H9 (cell line): ENCODE measurements at regions not wholly inside any gene's neighbourhood (a gene's known extent, or its start where the extent isn't known, plus 50 kb on each side); places are given as distances from the start of the nearest gene placed in this dataset.

Experiments used
- DNase-seq: peaks from one replicate; pipeline ENCODE4 v3.0.0-alpha.2; 2017
- H2AFZ ChIP-seq: one replicate; pipeline ENCODE4 v1.6.1; 2013; ENCODE audit warnings: mild to moderate bottlenecking, low read length, control low read depth, moderate library complexity
- H2AK5ac ChIP-seq: 2 replicates; pipeline ENCODE4 v1.6.1; 2013; ENCODE audit warnings: low read length, control low read depth, mixed read lengths; ENCODE audit not compliant: insufficient read length
- H2BK120ac ChIP-seq: one replicate; pipeline ENCODE4 v1.6.1; 2013; ENCODE audit warnings: low read depth, mild to moderate bottlenecking, low read length, control low read depth, inconsistent platforms; ENCODE audit not compliant: poor library complexity, severe bottlenecking
- H2BK12ac ChIP-seq: 2 replicates; pipeline ENCODE4 v1.6.1; 2013; ENCODE audit warnings: low read length, control low read depth, mixed read lengths, low read depth; ENCODE audit not compliant: insufficient read length
- H2BK15ac ChIP-seq: 2 replicates; pipeline ENCODE4 v1.6.1; 2013; ENCODE audit warnings: low read depth, low read length, control low read depth
- H2BK20ac ChIP-seq: one replicate; pipeline ENCODE4 v1.6.1; 2013; ENCODE audit warnings: low read depth, mild to moderate bottlenecking, low read length, control low read depth, inconsistent platforms; ENCODE audit not compliant: poor library complexity, severe bottlenecking
- H2BK5ac ChIP-seq: 2 replicates; pipeline ENCODE4 v1.6.1; 2013; ENCODE audit warnings: low read length, control low read depth, mixed read lengths; ENCODE audit not compliant: insufficient read length
- H3K14ac ChIP-seq: 2 replicates; pipeline ENCODE4 v1.6.1; 2013; ENCODE audit warnings: low read length, control low read depth; ENCODE audit not compliant: insufficient read depth
- H3K18ac ChIP-seq: 2 replicates; pipeline ENCODE4 v1.6.1; 2013; ENCODE audit warnings: low read depth, mild to moderate bottlenecking, mixed read lengths, low read length, control low read depth; ENCODE audit not compliant: insufficient read length
- H3K23ac ChIP-seq: 2 replicates; pipeline ENCODE4 v1.6.1; 2013; ENCODE audit warnings: low read length, control low read depth, mixed read lengths, low read depth; ENCODE audit not compliant: insufficient read length
- H3K23me2 ChIP-seq: 2 replicates; pipeline ENCODE4 v1.6.1; 2013; ENCODE audit warnings: low read depth, mild to moderate bottlenecking, mixed read lengths, low read length, control low read depth; ENCODE audit not compliant: insufficient read length, poor library complexity, severe bottlenecking
- H3K27ac ChIP-seq: 2 replicates; pipeline ENCODE4 v1.5.1; 2013; ENCODE audit warnings: low read length, control low read depth, mixed read lengths, low read depth; ENCODE audit not compliant: insufficient read length
- H3K27me3 ChIP-seq: 2 replicates; pipeline ENCODE4 v1.6.1; 2013; ENCODE audit warnings: low read length, control low read depth, inconsistent platforms; ENCODE audit not compliant: insufficient read depth
- H3K4ac ChIP-seq: 2 replicates; pipeline ENCODE4 v1.6.1; 2013; ENCODE audit warnings: low read depth, mild to moderate bottlenecking, control low read depth, inconsistent platforms, low read length, moderate library complexity
- H3K4me1 ChIP-seq: 2 replicates; pipeline ENCODE4 v1.6.1; 2013; ENCODE audit warnings: low read length, control low read depth, inconsistent platforms; ENCODE audit not compliant: insufficient read depth
- H3K4me2 ChIP-seq: 2 replicates; pipeline ENCODE4 v1.6.1; 2013; ENCODE audit warnings: low read length, control low read depth, mixed read lengths; ENCODE audit not compliant: insufficient read length, insufficient read depth
- H3K56ac ChIP-seq: 2 replicates; pipeline ENCODE4 v1.6.1; 2013; ENCODE audit warnings: low read depth, mild to moderate bottlenecking, mixed read lengths, low read length, control low read depth; ENCODE audit not compliant: insufficient read length
- H3K79me1 ChIP-seq: 2 replicates; pipeline ENCODE4 v1.6.1; 2013; ENCODE audit warnings: low read depth, mild to moderate bottlenecking, moderate library complexity, low read length, control low read depth, inconsistent platforms; ENCODE audit not compliant: insufficient read depth, poor library complexity, severe bottlenecking
- H3K79me2 ChIP-seq: 2 replicates; pipeline ENCODE4 v1.6.1; 2013; ENCODE audit warnings: low read length, control low read depth, inconsistent platforms; ENCODE audit not compliant: insufficient read depth
- H3K9ac ChIP-seq: 2 replicates; pipeline ENCODE4 v1.6.1; 2013; ENCODE audit warnings: low read length, control low read depth, mixed read lengths; ENCODE audit not compliant: insufficient read length; ENCODE audit errors: extremely low read depth
- H3K9me3 ChIP-seq: one replicate; pipeline ENCODE4 v1.6.1; 2013; ENCODE audit warnings: low read depth, low read length, inconsistent platforms; ENCODE audit not compliant: control insufficient read depth
- H3T11ph ChIP-seq: one replicate; pipeline ENCODE4 v1.6.1; 2013; ENCODE audit warnings: mild to moderate bottlenecking, low read length, control low read depth, inconsistent platforms
- H4K20me1 ChIP-seq: one replicate; pipeline ENCODE4 v1.6.1; 2013; ENCODE audit not compliant: control insufficient read depth, insufficient read length, insufficient read depth
- H4K5ac ChIP-seq: 2 replicates; pipeline ENCODE4 v1.6.1; 2013; ENCODE audit warnings: low read depth, mild to moderate bottlenecking, mixed read lengths, low read length, control low read depth; ENCODE audit not compliant: insufficient read length
- H4K8ac ChIP-seq: replicated peaks from 2 replicates; pipeline ENCODE4 v1.6.1; 2013; ENCODE audit warnings: low read length, control low read depth, mixed read lengths, low read depth; ENCODE audit not compliant: insufficient read length
- H4K91ac ChIP-seq: 2 replicates; pipeline ENCODE4 v1.6.1; 2013; ENCODE audit warnings: low read depth, mild to moderate bottlenecking, moderate library complexity, mixed read lengths, low read length, control low read depth; ENCODE audit not compliant: insufficient read length
- H3K27ac Mint-ChIP-seq, 3 experiments: 2 replicates in 2 of 3; 3 replicates in 1 of 3; pipeline ENCODE4 v1.8.0; 2020 to 2021; ENCODE audit warnings: mixed read lengths in 3 of 3, mild to moderate bottlenecking in 1 of 3, moderate library complexity in 1 of 3
- H3K27me3 Mint-ChIP-seq: 2 replicates; pipeline ENCODE4 v1.8.0; 2021; ENCODE audit warnings: low read depth, mild to moderate bottlenecking, moderate library complexity, mixed read lengths
- H3K36me3 Mint-ChIP-seq, 3 experiments: 2 replicates in 2 of 3; 3 replicates in 1 of 3; pipeline ENCODE4 v1.8.0; 2020 to 2021; ENCODE audit warnings: low read depth in 3 of 3, mixed read lengths in 3 of 3; ENCODE audit not compliant: insufficient read depth in 1 of 3
- H3K4me1 Mint-ChIP-seq, 2 experiments: 2 replicates each; pipeline ENCODE4 v1.8.0; 2020; ENCODE audit warnings: mixed read lengths in 2 of 2
- H3K4me3 Mint-ChIP-seq, 2 experiments: 2 replicates in 1 of 2; 3 replicates in 1 of 2; pipeline ENCODE4 v1.8.0; 2020 to 2021; ENCODE audit warnings: mild to moderate bottlenecking in 2 of 2, mixed read lengths in 2 of 2, moderate library complexity in 1 of 2
- H3K9me3 Mint-ChIP-seq, 2 experiments: 2 replicates in 1 of 2; 3 replicates in 1 of 2; pipeline ENCODE4 v1.8.0; 2020; ENCODE audit warnings: mild to moderate bottlenecking in 2 of 2, mixed read lengths in 2 of 2, moderate library complexity in 1 of 2
- WGBS: extraction: QIAGEN DNeasy Blood & Tissue Kit; methylation state at CpG from one replicate; pipeline ENCODE4 v1.1.7; 2013; ENCODE audit warnings: missing lambda C conversion rate, low lambda C conversion rate, mixed read lengths; ENCODE audit not compliant: insufficient read length; ENCODE audit errors: extremely low coverage; 5-methylcytosine and 5-hydroxymethylcytosine counted together
- TF ChIP-seq, protein P1 (sequence below): fragments of 200-600 bp; sonication (generic); conservative IDR thresholded peaks from 3 replicates; pipeline ENCODE4 v1.8.0; 2021; ENCODE audit warnings: antibody characterized with exemption, mild to moderate bottlenecking

DNA sequence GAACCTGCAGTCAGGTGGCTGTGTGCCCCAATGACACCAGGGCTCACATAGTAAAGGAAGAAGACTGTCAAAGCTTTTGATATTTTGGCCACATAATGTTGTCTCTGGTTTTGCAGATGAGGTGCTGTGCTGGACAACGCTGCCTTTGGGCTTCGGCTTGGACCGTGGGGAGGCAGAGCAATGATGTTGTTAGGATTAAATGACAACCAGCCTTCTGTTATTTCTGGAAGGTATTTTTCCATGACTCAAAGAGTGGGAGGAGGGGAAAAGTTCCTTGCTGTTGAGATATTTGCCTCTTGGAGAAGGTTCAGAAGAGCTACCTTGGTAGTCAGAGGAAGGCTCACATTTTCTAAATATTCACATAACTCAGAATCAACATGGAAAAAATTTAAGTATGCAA is 187.3 kb upstream of the GALNT2 start:
- no peak overlapping the region for H3K18ac ChIP-seq
- H2AFZ ChIP-seq, result no peak overlapping the region
- Mint-ChIP-seq H3K9me3 (peaks cover 0 to 4% of the 10 kb centered on the region in 2 experiments; a peak in 1 of 5 replicates), H3K4me1 (peaks cover 0 to 6% of the 10 kb centered on the region in 2 experiments; a peak in 1 of 4 replicates), H3K27me3 (no peaks in the 10 kb centered on the region; the same call in none of the 2 replicates), H3K4me3 (no peak overlapping the region), H3K36me3 (no peaks in the 10 kb centered on the region), H3K27ac (no peak overlapping the region)
- H3K4me2 ChIP-seq, result no peak overlapping the region
- no peak overlapping the region for H4K8ac ChIP-seq
- no peak overlapping the region for H4K91ac ChIP-seq
- H2BK5ac ChIP-seq, result no peak overlapping the region
- no peaks in the 10 kb centered on the region for H3K23me2 ChIP-seq
- no peak overlapping the region for H3K4ac ChIP-seq
- no peak overlapping the region for H2BK15ac ChIP-seq
- H3K9me3 ChIP-seq, result no peaks in the 10 kb centered on the region
- H3T11ph ChIP-seq, result no peak overlapping the region
- DNase-seq, result no peak
- H3K9ac ChIP-seq, result no peak overlapping the region
- H4K5ac ChIP-seq, result no peak overlapping the region
- H2BK20ac ChIP-seq, result no peak overlapping the region
- H3K79me2 ChIP-seq, result no peaks in the 10 kb centered on the region
- no peaks in the 10 kb centered on the region for H4K20me1 ChIP-seq
- TF ChIP-seq, protein P1, sequence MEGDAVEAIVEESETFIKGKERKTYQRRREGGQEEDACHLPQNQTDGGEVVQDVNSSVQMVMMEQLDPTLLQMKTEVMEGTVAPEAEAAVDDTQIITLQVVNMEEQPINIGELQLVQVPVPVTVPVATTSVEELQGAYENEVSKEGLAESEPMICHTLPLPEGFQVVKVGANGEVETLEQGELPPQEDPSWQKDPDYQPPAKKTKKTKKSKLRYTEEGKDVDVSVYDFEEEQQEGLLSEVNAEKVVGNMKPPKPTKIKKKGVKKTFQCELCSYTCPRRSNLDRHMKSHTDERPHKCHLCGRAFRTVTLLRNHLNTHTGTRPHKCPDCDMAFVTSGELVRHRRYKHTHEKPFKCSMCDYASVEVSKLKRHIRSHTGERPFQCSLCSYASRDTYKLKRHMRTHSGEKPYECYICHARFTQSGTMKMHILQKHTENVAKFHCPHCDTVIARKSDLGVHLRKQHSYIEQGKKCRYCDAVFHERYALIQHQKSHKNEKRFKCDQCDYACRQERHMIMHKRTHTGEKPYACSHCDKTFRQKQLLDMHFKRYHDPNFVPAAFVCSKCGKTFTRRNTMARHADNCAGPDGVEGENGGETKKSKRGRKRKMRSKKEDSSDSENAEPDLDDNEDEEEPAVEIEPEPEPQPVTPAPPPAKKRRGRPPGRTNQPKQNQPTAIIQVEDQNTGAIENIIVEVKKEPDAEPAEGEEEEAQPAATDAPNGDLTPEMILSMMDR, result no peak
- no peak overlapping the region for H2AK5ac ChIP-seq
- no peak overlapping the region for H3K23ac ChIP-seq
- no peak overlapping the region for H2BK120ac ChIP-seq
- H3K27me3 ChIP-seq, result no peaks in the 10 kb centered on the region
- no CpG with 5 or more reads among the region's 3 CpGs for WGBS
- H3K14ac ChIP-seq, result no peak overlapping the region
- H2BK12ac ChIP-seq, result no peak overlapping the region
- H3K56ac ChIP-seq, result no peak overlapping the region
- no peaks in the 10 kb centered on the region for H3K4me1 ChIP-seq
- no peak overlapping the region for H3K27ac ChIP-seq
- H3K79me1 ChIP-seq, result no peaks in the 10 kb centered on the region
